ENCODE measurements at regions not wholly inside any gene's neighbourhood (a gene's known extent, or its start where the extent isn't known, plus 50 kb on each side); places are given as distances from the start of the nearest gene placed in this dataset.
"Not testable (repeated sequence)": the region's sequence is repeated elsewhere in the genome, so short reads cannot be mapped to it uniquely, and the experiment has no call there.

DNA sequence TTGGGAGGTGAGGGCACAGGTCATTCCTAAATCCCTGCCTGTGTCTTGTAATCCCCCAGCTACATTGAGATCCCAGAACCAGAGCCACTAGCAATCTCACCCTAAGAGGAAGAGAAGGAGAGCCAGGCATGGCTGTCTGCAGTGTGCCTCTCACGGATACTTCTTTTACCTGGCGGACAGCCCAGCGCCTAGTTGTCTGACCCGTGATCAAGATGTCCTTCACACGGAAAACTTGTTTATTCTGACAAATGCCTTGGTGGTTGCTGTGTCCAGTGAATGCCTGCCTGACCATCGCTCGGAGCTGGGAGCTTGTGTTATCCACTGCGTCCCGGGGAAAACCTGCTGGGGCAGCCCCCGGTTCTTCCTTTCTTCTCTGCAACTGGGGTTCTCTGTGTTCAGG lies 140.5 kb upstream of the WSCD1 start:
- TF ChIP-seq POLR2A (IDR thresholded peaks at IDR 0.05; ENCODE audit: low read depth): no peak
- TF ChIP-seq EP300 (IDR thresholded peaks at IDR 0.05): no peak
- no peak for TF ChIP-seq POLR2AphosphoS5 (IDR thresholded peaks at IDR 0.05)
- TF ChIP-seq, protein P1, sequence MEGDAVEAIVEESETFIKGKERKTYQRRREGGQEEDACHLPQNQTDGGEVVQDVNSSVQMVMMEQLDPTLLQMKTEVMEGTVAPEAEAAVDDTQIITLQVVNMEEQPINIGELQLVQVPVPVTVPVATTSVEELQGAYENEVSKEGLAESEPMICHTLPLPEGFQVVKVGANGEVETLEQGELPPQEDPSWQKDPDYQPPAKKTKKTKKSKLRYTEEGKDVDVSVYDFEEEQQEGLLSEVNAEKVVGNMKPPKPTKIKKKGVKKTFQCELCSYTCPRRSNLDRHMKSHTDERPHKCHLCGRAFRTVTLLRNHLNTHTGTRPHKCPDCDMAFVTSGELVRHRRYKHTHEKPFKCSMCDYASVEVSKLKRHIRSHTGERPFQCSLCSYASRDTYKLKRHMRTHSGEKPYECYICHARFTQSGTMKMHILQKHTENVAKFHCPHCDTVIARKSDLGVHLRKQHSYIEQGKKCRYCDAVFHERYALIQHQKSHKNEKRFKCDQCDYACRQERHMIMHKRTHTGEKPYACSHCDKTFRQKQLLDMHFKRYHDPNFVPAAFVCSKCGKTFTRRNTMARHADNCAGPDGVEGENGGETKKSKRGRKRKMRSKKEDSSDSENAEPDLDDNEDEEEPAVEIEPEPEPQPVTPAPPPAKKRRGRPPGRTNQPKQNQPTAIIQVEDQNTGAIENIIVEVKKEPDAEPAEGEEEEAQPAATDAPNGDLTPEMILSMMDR (IDR thresholded peaks at IDR 0.05): no peak
- H3K27me3 ChIP-seq: peaks cover 0 to 41% (median 0%) of the 10 kb centered on the region in 4 donors
- H3K4me1 ChIP-seq: no peaks in the 10 kb centered on the region
- no peaks in the 10 kb centered on the region for H3K36me3 ChIP-seq
- intact Hi-C loops (cut with DNase I): no loop called here
- no peak overlapping the region for H3K27ac ChIP-seq (replicated peaks in 1 of 4)
- 78% methylated on average over 9 of the region's 10 CpGs for WGBS
- peaks cover 0 to 5% (median 0%) of the 10 kb centered on the region in 4 donors for H3K9me3 ChIP-seq
- no peak for DNase-seq (ENCODE audit: extremely low spot score)
- no peak overlapping the region for H3K4me3 ChIP-seq

DNA sequence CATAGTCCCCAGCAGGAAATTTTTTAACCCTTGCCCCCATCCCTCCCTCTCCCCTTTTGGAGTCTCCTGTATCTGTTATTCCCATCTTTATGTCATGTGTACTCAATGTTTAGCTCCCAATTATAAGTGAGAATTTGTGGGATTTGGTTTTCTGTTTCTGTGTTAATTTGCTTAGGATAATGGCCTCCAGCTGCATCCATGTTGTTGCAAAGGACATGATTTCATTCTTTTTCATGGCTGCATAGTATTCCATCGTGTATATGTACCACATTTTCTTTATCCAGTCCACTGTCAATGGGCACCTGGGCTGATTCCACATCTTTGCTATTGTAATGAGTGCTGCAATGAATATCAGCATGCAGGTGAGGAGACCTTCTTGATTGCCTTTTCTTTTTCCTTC lies 139.6 kb upstream of the WSCD1 start:
- H3K4me3 ChIP-seq; H3K4me1 ChIP-seq; H3K36me3 ChIP-seq; DNase-seq (ENCODE audit: extremely low spot score); H3K27ac ChIP-seq (replicated peaks in 1 of 4); H3K9me3 ChIP-seq; intact Hi-C loops (cut with DNase I): not testable (repeated sequence)
- 91% methylated on average over 1 of the region's 1 CpG for WGBS
- H3K27me3 ChIP-seq: peaks cover 0 to 44% (median 0%) of the 10 kb centered on the region in 4 donors

DNA sequence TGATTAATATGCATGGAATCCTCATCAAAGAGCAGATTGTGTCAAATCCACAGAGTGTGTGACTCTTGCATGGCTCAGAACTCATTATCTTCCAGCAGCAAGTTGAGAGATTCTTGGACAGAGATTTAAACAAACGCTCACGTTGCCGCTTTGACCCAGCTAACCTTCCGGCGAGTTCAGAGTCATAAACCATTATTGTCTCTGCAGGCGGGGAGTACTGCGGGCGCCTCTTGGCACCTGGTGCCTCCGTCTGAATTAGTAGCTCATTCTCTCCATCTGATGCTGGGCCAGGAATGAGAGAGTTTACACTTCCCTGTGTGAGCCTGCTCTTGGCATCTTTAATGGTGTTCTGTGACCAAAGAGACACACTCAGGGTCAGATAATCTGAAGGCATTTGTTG lies 138.6 kb upstream of the WSCD1 start:
- H3K9me3 ChIP-seq: peaks cover 0 to 10% (median 3%) of the 10 kb centered on the region in 4 donors
- intact Hi-C loops (cut with DNase I): no loop called here
- 15% methylated on average over 9 of the region's 9 CpGs for WGBS
- H3K4me3 ChIP-seq: no peak overlapping the region
- DNase-seq (ENCODE audit: extremely low spot score): no peak
- TF ChIP-seq, protein P1 (IDR thresholded peaks at IDR 0.05): no peak
- TF ChIP-seq EP300 (IDR thresholded peaks at IDR 0.05) (no peak), POLR2AphosphoS5 (IDR thresholded peaks at IDR 0.05) (no peak), POLR2A (IDR thresholded peaks at IDR 0.05; ENCODE audit: low read depth) (no peak)
- no peak overlapping the region for H3K27ac ChIP-seq (replicated peaks in 1 of 4)
- H3K36me3 ChIP-seq: no peaks in the 10 kb centered on the region
- H3K27me3 ChIP-seq: peaks cover 0 to 51% (median 0%) of the 10 kb centered on the region in 4 donors
- H3K4me1 ChIP-seq: no peaks in the 10 kb centered on the region

DNA sequence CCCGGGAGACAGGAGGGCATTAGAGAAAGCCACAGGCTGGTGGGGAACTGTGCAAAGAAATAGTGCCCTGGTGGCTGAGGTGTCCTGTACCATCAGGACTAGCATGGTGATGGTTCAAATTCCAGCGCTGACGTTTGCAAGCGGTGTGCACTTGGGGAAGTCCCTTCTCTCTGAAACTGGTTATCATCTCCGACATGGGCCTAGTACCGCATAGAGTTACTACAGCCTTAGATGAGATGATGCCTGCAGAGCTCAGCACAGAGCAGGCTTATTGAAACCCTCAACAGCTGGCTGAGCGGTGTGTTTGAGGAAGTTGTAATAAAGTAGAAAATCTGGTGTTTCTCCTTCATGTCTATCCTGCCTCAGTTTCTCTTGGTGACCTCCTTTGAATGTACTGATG lies 136.7 kb upstream of the WSCD1 start:
- no peak overlapping the region for H3K27ac ChIP-seq (replicated peaks in 1 of 4)
- H3K4me1 ChIP-seq: no peaks in the 10 kb centered on the region
- no peak for DNase-seq (ENCODE audit: extremely low spot score)
- TF ChIP-seq POLR2A (IDR thresholded peaks at IDR 0.05; ENCODE audit: low read depth): no peak
- no peak for TF ChIP-seq POLR2AphosphoS5 (IDR thresholded peaks at IDR 0.05)
- no peak for TF ChIP-seq EP300 (IDR thresholded peaks at IDR 0.05)
- TF ChIP-seq, protein P1 (IDR thresholded peaks at IDR 0.05): no peak
- peaks cover 0 to 63% (median 0%) of the 10 kb centered on the region in 4 donors for H3K27me3 ChIP-seq
- no peaks in the 10 kb centered on the region for H3K36me3 ChIP-seq
- no peak overlapping the region for H3K4me3 ChIP-seq
- 79% methylated on average over 6 of the region's 7 CpGs for WGBS
- peaks cover 0 to 10% (median 3%) of the 10 kb centered on the region in 4 donors for H3K9me3 ChIP-seq
- intact Hi-C loops (cut with DNase I): no loop called here

DNA sequence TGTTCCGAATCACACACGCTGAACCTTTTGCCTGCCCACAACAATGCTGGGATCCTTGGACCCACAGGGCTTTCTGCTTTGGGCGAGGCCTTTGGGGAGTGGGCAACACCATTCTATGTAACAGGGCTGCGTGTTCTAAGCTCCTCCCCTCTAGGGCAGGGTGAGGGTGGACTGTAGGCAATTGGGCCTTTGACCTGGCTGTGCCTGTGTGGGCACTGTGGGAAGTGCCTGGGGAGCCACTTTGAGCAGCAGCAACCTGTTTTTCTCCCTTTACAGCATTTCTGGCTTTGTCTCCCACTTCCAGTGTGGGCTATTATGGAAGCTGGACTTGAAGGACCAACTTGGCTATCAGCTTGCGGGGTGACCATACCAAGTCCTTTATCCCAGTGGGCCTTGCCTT lies 128.9 kb upstream of the WSCD1 start:
- H3K4me3 ChIP-seq: no peak overlapping the region
- no peak for DNase-seq (ENCODE audit: extremely low spot score)
- no peaks in the 10 kb centered on the region for H3K36me3 ChIP-seq
- 78% methylated on average over 5 of the region's 5 CpGs for WGBS
- peaks cover 0 to 47% (median 0%) of the 10 kb centered on the region in 4 donors for H3K27me3 ChIP-seq
- intact Hi-C loops (cut with DNase I): no loop called here
- H3K9me3 ChIP-seq: peaks cover 0 to 2% (median 0%) of the 10 kb centered on the region in 4 donors
- H3K27ac ChIP-seq (replicated peaks in 1 of 4): no peak overlapping the region
- TF ChIP-seq POLR2A (IDR thresholded peaks at IDR 0.05; ENCODE audit: low read depth) (no peak), POLR2AphosphoS5 (IDR thresholded peaks at IDR 0.05) (no peak), EP300 (IDR thresholded peaks at IDR 0.05) (no peak)
- TF ChIP-seq, protein P1 (IDR thresholded peaks at IDR 0.05): no peak
- no peaks in the 10 kb centered on the region for H3K4me1 ChIP-seq

Measured in esophagus muscularis mucosa (tissue), 4 donors.